ENCODE measurements at regions not wholly inside any gene's neighbourhood (a gene's known extent, or its start where the extent isn't known, plus 50 kb on each side); places are given as distances from the start of the nearest gene placed in this dataset.
"Not testable (repeated sequence)": the region's sequence is repeated elsewhere in the genome, so short reads cannot be mapped to it uniquely, and the experiment has no call there.

DNA sequence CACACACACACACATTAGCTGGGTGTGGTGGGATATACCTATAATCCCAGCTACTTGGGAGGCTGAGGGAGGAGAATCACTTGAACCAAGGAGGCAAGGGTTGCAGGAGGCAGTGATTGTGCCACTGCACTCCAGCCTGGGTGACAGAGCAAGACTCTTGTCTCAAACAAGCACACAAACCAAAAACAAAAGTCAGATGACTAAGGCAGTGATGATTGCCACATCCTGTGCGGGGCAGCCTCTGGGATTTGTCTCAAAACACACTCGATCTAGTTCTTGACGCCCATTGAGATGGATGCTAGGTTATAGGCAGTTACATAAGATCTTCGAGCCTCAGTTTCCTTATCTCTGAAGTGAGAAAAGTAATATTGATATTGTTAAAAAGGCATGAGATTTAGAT lies 57.8 kb upstream of the NBPF8 start:
- DNase-seq (ENCODE audit: low read depth in 3 of 3, low spot score in 2 of 3), result not testable (repeated sequence)

DNA sequence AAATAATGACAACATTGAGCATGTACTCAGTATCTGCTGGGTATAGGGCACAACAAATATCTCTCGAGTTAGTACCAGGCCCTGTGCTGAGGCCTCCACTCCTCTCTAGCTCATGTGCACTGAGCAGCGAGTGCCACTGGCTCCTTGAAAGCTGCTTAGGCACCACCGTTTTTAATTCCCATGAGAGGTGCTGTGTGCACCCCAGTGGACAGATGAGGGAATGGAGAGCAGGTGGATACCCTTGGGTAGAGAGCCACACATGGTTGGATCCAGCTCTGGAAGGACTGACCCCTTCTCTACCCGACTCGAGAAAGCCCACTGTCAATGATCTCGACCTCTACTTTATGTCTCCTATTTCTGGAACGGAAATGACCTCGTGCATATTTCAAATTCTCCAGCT lies 58.7 kb upstream of the NBPF8 start:
- DNase-seq (ENCODE audit: low read depth in 3 of 3, low spot score in 2 of 3), result not testable (repeated sequence)

DNA sequence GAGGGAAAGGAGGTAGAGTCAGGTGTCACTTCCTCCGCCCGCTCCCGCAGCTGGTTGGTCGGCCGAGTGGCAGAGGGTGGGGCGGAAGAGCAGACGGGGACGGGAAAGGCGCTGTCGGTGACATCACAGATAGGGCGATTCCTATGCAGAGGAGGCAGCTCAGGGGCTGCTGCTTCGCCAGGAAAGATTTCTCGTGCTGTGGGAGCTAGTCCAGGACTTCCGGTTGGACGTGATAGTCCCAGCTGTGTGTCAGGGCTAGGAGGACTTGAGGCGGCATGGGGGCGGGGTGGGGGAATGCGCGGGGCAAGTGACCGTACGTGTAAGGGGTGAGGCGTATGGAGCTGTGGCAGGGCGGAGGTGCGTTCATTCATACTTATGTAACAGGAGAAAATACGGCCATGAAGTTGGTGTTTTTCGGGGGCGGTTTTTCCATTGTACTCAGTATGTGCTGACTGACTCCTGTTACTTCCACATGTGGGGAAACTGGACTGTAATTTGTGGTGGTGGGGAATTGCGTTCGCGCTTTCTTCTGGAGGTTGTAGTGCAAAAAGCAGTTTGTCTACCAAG lies 60.1 kb upstream of the NBPF8 start:
- peak in 2 of 3 donors; percentile 8 to 42 for DNase-seq (ENCODE audit: low read depth in 3 of 3, low spot score in 2 of 3)

DNA sequence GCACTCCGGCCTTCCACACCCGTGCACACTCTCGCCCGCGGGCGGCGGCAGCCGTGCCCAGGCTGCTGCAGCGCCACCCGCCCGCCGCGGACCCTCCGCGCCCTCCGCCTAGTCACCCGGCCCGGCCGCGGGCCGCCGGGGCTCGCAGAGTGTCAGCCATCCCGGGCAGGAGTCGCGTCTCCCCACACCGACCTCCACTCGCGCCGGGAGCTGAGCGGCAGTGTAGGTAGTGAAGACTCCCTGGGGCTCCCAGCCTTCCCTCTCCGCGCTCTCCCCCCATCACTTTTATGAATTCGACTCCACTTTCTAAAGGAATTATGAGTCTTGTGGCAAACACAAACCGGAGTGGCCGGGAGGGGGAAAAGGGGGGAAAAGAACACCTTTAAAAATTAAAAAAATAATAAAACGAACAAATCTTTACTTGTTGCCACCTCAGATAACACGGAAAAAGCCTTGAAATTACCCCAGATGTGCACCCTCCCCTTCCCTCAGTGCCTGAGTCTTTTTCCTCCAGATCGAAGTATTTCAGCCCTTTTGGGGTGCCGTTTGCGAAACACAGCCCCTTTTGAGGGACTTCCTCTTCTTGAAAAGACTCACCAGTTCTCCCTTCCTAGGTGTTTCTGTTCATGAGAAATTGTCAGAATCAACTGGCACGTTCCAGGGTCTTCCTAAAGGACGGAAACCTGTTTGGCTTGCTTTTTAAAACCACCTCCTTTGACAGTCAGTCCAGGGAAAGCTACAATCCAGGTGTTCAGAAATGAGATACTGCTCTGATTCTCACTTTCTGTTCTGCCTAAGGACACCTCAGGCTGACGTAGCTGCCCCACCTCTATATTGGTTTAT lies 72.4 kb upstream of the NBPF8 start:
- DNase-seq (ENCODE audit: low read depth in 3 of 3, low spot score in 2 of 3), result not testable (repeated sequence)

DNA sequence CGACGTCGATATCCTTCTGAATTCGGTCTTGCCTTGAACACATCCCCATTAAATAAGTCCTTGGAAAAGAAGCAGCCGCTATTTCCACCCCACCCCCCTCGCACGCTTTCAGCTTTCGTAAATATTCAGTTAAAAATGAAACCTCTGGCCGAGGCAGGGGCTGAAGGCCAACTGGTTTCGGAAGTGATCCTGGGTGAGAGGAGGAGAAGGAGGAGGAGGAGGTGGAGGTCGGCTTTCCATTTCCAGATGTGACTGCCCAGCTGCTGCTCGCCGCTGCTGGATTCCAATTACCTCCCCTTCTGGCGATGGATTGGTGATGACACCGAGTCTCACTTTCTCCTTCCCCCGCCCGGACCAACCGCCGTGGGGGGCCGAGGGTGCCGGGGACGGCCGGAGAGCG lies 73.1 kb upstream of the NBPF8 start:
- peak in 1 of 3 donors; percentile 1 for DNase-seq (ENCODE audit: low read depth in 3 of 3, low spot score in 2 of 3)

DNA sequence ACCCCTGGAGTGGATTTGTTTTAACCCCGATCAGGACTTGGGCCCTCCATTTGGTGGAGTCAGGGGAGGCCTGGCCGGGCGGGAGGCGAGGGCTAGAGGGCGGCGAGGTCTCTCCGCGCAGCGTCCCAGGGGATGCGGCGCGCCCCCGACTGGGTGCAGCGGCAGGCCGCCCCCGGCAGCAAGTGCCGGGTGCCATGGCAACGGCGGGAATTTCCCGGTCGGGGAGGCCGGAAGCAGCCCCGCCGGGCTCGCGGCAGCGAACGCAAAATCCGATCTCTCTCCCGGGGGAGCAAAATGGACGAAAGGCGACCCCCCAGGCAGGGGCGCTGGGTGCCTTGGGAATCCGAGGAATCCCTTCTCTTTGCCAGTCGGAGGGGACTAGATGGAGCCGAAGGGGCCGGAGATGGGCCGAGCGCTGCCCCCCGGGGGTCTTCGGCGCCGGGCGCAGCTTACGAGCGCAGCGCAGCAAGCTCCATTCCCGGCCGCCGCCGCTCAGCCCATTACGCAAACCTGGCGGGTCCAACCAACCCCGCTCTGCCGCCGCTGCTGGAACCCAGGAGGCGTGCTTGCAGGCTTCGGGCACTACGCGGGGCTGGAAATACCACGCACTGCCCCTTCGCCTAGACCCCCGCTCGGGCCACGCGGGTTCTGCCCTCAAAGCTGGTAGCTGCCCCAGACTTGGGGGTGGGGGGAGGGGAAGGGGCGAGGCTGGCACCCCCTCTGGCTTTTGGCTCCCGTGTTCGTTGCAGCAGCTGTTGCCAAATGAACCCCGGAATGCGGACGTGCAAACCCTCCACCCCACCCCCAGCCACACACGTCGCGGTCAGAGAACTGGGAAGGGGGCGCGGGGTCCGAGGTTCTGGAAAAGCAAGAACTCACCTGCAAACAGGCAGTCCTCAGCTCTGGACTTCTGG lies 73.7 kb upstream of the NBPF8 start:
- DNase-seq (ENCODE audit: low read depth in 3 of 3, low spot score in 2 of 3), result not testable (repeated sequence)

DNA sequence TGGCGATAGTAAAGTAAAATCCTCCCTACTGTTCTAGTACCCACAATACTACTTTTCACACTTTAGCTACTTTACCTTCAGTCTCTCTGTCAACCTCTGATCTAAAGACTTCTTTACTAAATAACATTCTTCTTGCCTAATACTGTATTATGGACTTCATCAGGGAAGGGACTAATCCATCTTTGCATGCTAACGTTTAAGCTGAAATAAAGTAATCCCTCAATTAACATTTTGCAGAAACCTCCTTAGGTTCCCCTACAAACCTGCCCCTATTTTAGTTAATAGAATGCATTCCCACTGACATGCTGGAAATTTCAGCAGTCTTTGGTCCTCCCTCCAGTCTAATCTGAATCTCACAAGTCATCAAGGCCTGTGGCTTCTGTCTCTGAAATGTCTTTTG lies 99.1 kb upstream of the NBPF8 start:
- not testable (repeated sequence) for DNase-seq (ENCODE audit: low read depth in 3 of 3, low spot score in 2 of 3)

DNA sequence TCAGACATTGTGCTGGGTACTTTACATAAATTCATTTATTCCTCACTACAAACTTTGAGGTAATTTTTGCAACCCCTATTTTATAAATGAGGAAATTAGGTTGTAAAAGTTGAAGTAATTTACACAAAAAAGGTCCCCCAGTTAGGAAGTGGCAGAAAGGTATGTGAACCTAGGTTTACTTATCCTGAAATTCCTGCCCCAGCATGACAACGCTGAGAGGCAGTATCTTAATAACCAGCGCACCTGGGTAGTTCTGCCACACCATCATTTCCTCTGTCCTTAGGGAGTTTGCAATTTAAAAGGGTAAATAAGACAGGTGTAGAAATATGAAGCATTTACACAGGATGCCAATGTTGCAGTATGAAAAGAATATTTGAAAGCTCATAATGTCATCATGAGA lies 102.9 kb upstream of the NBPF8 start:
- DNase-seq (ENCODE audit: low read depth in 3 of 3, low spot score in 2 of 3), result not testable (repeated sequence)

DNA sequence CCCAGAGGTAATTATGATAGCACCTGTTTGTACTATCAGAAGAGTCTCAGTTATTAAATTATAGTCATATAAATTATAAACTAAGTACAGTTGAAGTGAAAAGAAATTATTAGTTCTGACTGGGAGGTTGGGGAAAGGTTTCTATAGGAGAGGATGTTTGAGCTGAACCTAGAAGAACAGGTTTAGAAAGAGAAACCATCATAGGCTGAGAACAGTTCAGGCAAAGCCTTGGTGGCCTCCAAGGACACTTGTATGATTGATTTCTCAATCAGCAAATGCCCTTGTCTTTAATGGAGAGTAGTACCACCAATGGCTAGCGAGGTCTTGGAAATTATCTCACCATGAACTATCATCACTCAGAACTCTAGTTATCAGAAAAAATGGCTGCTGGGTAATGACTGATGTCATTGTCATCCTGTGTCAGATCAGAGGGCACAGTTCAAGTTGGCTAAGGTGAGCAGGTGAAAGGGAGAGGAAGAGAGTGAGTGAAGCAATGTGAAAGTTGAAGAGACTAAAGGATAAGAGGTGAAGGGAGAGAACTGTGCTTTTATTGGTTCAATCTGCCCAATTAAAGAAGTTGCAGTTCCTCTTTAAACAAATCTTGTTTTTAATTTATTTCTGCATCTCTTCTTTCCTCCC lies 105.8 kb upstream of the NBPF8 start:
- not testable (repeated sequence) for DNase-seq (ENCODE audit: low read depth in 3 of 3, low spot score in 2 of 3)

DNA sequence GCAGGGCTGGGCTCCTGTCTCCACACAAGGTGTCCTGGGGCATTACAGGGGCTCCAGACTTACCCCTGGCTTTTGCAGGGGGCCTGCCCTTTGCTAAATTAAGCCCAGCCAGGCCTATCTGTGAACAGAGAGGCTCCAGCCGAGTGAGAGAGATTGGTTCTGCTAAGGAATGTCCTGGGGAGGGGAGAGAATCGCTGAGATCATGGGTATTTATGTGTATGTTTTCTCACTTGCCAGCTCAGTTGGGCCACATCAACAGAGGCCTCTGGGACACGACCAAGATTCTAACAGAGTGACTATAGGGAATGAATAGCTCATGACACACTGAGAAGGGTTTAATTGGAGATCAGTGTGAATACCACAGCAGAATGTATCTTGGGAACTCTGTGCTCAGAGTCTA lies 109.8 kb upstream of the NBPF8 start:
- DNase-seq (ENCODE audit: low read depth in 3 of 3, low spot score in 2 of 3), result not testable (repeated sequence)

DNA sequence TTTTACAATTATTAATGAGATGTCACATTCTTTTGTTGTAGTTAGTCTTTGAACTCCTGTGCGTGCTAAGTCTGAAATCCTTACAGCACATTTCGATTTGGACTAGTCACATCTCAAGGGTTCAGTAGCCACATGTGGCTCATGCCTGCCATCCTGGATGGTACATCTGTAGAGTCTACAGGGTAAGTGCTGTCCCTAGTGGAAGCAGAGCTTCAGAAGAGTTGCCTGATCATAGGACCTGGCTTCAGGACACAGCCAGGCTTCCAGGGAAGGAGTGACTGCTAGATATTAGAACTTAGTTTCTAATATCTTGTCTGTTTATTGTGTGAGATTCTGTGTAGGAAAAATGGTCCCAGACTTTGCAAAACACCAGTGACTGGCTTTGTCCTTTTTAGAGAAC lies 110.5 kb upstream of the NBPF8 start:
- DNase-seq (ENCODE audit: low read depth in 3 of 3, low spot score in 2 of 3), result not testable (repeated sequence)

DNA sequence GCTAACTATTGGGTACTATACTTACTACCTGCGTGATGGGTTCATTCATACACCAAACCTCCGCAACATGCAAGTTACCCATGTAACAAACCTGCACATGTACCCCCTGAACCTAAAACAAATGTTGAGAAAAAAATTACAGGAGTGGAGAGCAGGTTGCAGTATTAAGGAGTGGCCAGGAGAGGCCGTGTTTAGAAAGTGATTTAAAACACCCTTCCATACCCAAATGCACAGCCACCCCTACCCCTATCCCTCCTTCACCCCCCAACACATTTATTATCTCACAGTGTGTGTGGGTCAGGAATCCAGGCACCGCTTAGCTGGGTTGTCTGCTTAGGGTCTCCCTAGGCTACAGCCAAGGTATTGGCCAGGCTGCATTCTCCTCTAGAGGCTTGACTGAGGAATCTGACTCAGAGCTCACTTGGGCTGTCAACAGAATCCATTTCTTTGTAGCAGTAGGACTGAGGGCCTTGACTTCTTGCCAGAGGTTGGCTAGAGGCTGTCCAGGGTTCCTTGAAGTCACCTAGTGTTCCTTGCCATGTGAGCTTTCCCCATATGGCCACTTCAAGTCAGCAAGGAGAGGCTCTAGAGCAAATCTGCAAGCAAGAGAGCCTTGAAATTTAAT lies 115.3 kb upstream of the NBPF8 start:
- DNase-seq (ENCODE audit: low read depth in 3 of 3, low spot score in 2 of 3), result not testable (repeated sequence)

DNA sequence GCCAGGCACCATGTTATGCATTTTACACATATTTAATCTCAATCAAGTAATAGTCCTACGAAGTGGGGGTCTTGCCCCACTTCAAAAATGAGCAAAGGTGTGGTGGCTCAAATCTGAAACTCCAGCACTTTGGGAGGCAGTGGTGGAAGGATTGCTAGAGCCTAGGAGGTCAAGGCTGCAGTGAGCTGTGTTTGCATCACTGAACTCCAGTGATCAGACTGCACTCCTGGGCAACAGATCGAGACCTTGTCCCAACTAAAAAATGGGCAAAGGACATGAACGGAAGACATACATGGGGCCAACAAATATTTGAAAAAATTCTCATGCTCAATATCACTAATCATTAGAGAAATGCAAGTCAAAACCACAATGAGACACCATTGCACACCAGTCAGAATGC lies 116.3 kb upstream of the NBPF8 start:
- DNase-seq (ENCODE audit: low read depth in 3 of 3, low spot score in 2 of 3), result not testable (repeated sequence)

DNA sequence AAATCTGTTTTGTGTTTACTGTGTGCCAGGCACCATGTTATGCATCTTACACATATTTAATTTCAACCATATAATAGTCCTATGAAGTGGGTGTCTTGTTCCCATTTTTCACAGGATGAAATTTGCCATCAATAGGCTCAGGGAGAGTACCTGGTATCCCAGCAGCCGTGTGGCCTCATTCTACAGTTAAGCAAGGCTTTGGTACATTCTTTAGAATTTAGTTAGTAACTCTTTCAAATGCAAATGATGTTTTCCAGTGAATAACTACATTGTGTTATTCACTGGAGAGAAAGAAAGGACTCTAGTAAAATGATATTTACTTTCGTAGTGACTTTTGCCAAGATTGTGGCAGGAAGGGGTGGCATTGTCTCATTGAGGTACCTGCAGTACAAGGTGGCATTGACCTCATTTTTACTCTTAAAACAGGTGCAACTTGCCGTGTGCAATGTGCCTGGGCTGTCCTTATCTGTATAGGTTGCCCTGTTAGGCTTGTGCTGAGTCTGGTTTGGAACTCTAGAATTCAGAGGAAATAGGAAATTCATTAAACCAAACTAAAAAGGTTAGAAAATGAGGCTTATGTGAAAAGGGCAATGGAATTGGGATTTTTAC lies 117.4 kb upstream of the NBPF8 start:
- DNase-seq (ENCODE audit: low read depth in 3 of 3, low spot score in 2 of 3), result not testable (repeated sequence)

DNA sequence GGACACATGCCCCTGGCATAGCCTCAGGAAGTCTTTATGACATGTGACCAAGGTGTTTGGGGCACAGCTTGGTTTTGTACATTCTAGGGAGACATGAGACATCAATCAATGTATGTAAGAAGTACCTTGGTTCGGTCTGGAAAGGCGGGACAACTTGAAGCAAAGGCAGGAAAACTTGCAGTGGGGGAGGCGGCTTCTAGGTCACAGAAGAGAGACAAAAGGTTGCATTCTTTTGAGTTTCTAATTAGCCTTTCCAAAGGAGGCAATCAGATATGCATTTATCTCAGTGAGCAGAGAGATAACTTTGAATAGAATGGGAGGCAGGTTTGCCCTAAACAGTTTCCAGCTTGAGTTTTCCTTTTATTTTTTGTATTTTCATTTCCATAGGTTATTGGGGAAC lies 113.8 kb upstream of the SEC22B start:
- DNase-seq (ENCODE audit: low read depth in 3 of 3, low spot score in 2 of 3), result not testable (repeated sequence)

DNA sequence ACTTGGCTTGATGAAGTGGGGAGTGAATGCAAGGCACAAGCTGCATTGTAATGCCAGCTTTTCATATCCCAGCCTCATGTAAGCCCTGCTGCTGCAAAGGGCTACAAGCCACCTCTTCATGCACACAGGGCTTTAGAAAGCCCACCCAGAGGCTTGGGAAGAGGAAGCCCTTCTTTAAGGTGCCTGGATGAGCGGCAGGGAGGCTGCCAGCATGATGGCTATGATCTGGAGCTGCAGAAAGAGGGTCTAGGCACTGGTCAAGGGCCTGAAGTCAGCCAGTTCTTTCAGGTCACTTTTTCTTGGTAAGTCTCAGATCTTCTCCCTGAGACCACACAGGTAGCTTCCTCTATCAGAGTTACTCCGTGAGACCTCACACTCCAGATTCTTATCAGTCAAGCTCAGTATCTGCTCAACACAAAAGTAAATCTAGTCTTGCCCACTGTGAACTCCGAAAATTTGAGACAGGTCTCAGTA lies 113.3 kb upstream of the SEC22B start:
- not testable (repeated sequence) for DNase-seq (ENCODE audit: low read depth in 3 of 3, low spot score in 2 of 3)

DNA sequence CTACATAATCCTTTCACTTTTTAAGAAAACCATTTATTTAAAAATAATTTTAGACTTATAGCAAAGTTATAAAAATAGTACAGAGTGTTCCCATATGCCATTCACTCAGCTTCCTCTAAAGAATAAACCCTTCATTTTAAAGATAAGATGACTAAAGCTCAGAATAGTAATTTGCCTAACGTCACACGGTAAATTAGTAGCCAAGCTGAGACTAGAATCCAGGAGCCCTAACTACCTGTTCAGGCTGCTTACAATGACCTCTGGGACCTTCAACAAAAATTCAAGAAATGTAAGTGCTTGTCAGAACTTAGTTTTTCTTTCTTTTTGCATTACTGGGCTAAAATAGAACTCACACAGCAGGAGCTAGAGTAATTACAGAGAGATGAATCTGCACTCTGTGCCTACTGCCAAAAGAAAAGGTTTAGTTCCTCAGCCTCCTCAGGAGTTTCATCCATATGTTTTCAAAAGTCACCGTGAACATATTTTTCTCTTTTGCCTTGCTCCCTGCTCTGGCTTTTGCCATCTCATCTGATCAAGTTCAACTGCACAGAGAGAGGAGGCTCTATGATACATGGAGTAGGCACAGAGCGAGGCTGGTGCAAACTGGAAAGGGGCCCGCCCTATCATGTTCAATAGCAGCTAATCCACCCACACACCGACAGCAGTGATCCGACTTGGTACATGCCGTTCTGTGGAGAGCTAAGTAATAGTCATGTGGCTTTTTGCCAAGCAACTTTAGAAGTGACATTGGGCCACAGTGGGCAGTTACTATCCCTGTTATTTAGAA lies 112.7 kb upstream of the SEC22B start:
- DNase-seq (ENCODE audit: low read depth in 3 of 3, low spot score in 2 of 3), result not testable (repeated sequence)

DNA sequence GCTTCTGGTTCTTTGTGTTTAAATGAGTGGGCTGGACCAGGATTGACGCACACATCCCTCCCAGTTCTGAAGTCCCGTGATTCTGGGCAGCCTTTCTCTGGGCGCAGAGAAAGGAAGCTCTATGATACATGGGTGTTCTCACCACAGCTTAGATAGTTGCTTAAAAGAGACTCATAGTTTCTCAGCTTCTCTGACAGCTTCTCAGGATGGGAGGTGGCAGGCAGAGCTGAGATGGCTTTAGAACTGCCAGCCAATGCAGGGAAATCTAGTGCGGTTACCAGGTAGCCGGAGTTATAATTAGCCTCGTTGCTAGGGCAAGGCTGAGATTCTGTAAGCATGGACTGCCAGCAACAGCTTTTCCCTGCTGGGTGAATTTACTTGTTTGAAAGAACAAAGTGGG lies 111.8 kb upstream of the SEC22B start:
- not testable (repeated sequence) for DNase-seq (ENCODE audit: low read depth in 3 of 3, low spot score in 2 of 3)
